IMR-90 (cell line): ENCODE measurements at regions not wholly inside any gene's neighbourhood (a gene's known extent, or its start where the extent isn't known, plus 50 kb on each side); places are given as distances from the start of the nearest gene placed in this dataset.

Source experiments
- ATAC-seq: fragments of 200-7000 bp; cut with Tn5 transposase; 2 replicates; pipeline ENCODE4 v1.9.1; 2020; ENCODE audit warnings: low read depth, mild to moderate bottlenecking, moderate library complexity
- BruUV-seq: library from RNA; stranded (reverse); fragments of 400-500 nt; replicated peaks from 2 replicates; lab custom pipeline; 2021; lab: Mats Ljungman, UMichigan
- CTCF ChIA-PET: fragments of 300-600 bp; formaldehyde crosslinking; extraction: SDS; loops from one replicate; lab custom pipeline; 2021; ENCODE audit warnings: antibody characterized with exemption; lab: Yijun Ruan, JAX
- POLR2A ChIA-PET: fragments of 300-600 bp; sonication (Branson Sonifier 250); formaldehyde crosslinking; loops from one replicate; lab custom pipeline; 2022; ENCODE audit warnings: antibody characterized with exemption; ENCODE audit not compliant: unreplicated experiment; lab: Charles Lee
- DNase-seq: peaks from one replicate; pipeline ENCODE4 v3.0.0; 2013
- H2AFZ ChIP-seq: replicated peaks from 2 replicates; pipeline ENCODE3; 2013; ENCODE audit warnings: low read length, mild to moderate bottlenecking; ENCODE audit not compliant: poor library complexity
- H2AK5ac ChIP-seq: 2 replicates; pipeline ENCODE4 v1.6.1; 2013; ENCODE audit warnings: low read depth, low read length, inconsistent platforms
- H2AK9ac ChIP-seq: replicated peaks from 2 replicates; pipeline ENCODE3; 2013; ENCODE audit warnings: mild to moderate bottlenecking, low read depth, low read length, moderate library complexity; ENCODE audit not compliant: poor library complexity
- H2BK120ac ChIP-seq: 2 replicates; pipeline ENCODE4 v1.6.1; 2013; ENCODE audit warnings: low read depth, low read length, inconsistent platforms
- H2BK15ac ChIP-seq: 3 replicates; pipeline ENCODE4 v1.6.1; 2013; ENCODE audit warnings: low read depth, low read length, inconsistent platforms
- H2BK20ac ChIP-seq: 2 replicates; pipeline ENCODE4 v1.6.1; 2013; ENCODE audit warnings: low read depth, mild to moderate bottlenecking, inconsistent platforms, low read length, moderate library complexity
- H2BK5ac ChIP-seq: 2 replicates; pipeline ENCODE4 v1.6.1; 2013; ENCODE audit warnings: mild to moderate bottlenecking, low read depth, low read length, inconsistent platforms; ENCODE audit not compliant: poor library complexity, severe bottlenecking
- H3K14ac ChIP-seq: replicated peaks from 2 replicates; pipeline ENCODE4 v1.6.1; 2013; ENCODE audit warnings: low read depth, low read length, inconsistent platforms
- H3K18ac ChIP-seq: 2 replicates; pipeline ENCODE4 v1.6.1; 2013; ENCODE audit warnings: low read depth, low read length, control low read depth
- H3K23ac ChIP-seq: 2 replicates; pipeline ENCODE4 v1.6.1; 2013; ENCODE audit warnings: low read depth, low read length, inconsistent platforms
- H3K27ac ChIP-seq: 2 replicates; pipeline ENCODE4 v1.5.1; 2013; ENCODE audit warnings: mild to moderate bottlenecking, control low read depth, low read length; ENCODE audit not compliant: insufficient read depth
- H3K27me3 ChIP-seq: 2 replicates; pipeline ENCODE4 v1.6.1; 2013; ENCODE audit warnings: low read length; ENCODE audit not compliant: control insufficient read depth, insufficient read depth
- H3K36me3 ChIP-seq: 2 replicates; pipeline ENCODE4 v1.6.1; 2013; ENCODE audit warnings: low read length, mixed read lengths; ENCODE audit not compliant: control insufficient read depth, insufficient read depth
- H3K4ac ChIP-seq: 2 replicates; pipeline ENCODE4 v1.6.1; 2013; ENCODE audit warnings: low read depth, low read length, inconsistent platforms
- H3K4me1 ChIP-seq: 2 replicates; pipeline ENCODE4 v1.6.1; 2013; ENCODE audit warnings: low read length, mixed read lengths; ENCODE audit not compliant: control insufficient read depth, insufficient read depth
- H3K4me2 ChIP-seq: 2 replicates; pipeline ENCODE4 v1.6.1; 2013; ENCODE audit warnings: low read depth, mild to moderate bottlenecking, control low read depth, low read length, moderate library complexity
- H3K4me3 ChIP-seq: 2 replicates; pipeline ENCODE4 v1.5.1; 2013; ENCODE audit warnings: low read depth, mild to moderate bottlenecking, control low read depth, low read length, moderate library complexity; ENCODE audit not compliant: insufficient read depth
- H3K56ac ChIP-seq: 2 replicates; pipeline ENCODE4 v1.6.1; 2013; ENCODE audit warnings: low read length, inconsistent platforms; ENCODE audit not compliant: insufficient read depth; ENCODE audit errors: extremely low read depth
- H3K79me1 ChIP-seq, 2 experiments: 2 replicates each; pipeline ENCODE4 v1.6.1; 2013; ENCODE audit warnings: low read length in 2 of 2, inconsistent platforms in 1 of 2, low read depth in 1 of 2
- H3K9ac ChIP-seq: 2 replicates; pipeline ENCODE4 v1.6.1; 2013; ENCODE audit warnings: low read depth, low read length, control low read depth
- H3K9me1 ChIP-seq: 2 replicates; pipeline ENCODE4 v1.6.1; 2013; ENCODE audit warnings: low read length, inconsistent platforms; ENCODE audit not compliant: insufficient read depth
- H3K9me3 ChIP-seq: 2 replicates; pipeline ENCODE4 v1.6.1; 2013; ENCODE audit warnings: low read length; ENCODE audit not compliant: control insufficient read depth, insufficient read depth
- H4K20me1 ChIP-seq: 2 replicates; pipeline ENCODE4 v1.6.1; 2013; ENCODE audit warnings: low read length, inconsistent platforms; ENCODE audit not compliant: insufficient read depth
- H4K5ac ChIP-seq: 2 replicates; pipeline ENCODE4 v1.6.1; 2013; ENCODE audit warnings: mild to moderate bottlenecking, low read depth, low read length, control low read depth
- H4K8ac ChIP-seq, 2 experiments: 2 replicates each; pipeline ENCODE4 v1.6.1; 2013; ENCODE audit warnings: low read depth in 2 of 2, low read length in 2 of 2, control low read depth in 1 of 2, inconsistent platforms in 1 of 2
- H4K91ac ChIP-seq: 2 replicates; pipeline ENCODE4 v1.6.1; 2013; ENCODE audit warnings: low read depth, low read length, inconsistent platforms; ENCODE audit not compliant: insufficient read depth
- BHLHE40 ChIP-seq: fragments of 150-350 bp; IDR thresholded peaks from 2 replicates; pipeline ENCODE4 v1.6.1; 2016; ENCODE audit warnings: mild to moderate bottlenecking, low read depth, low read length
- CTCF ChIP-seq: conservative IDR thresholded peaks from 2 replicates; pipeline ENCODE4 v1.5.1; 2012; ENCODE audit warnings: mild to moderate bottlenecking, low read depth, low read length, improper control_type of control experiment
- FOS ChIP-seq: fragments of 150-350 bp; IDR thresholded peaks from 2 replicates; pipeline ENCODE4 v1.6.1; 2016; ENCODE audit warnings: low read depth, low read length
- MAFK ChIP-seq: IDR thresholded peaks from 2 replicates; pipeline ENCODE4 v1.6.1; 2012; ENCODE audit warnings: low read depth, low read length, improper control_type of control experiment
- NFE2L2 ChIP-seq: fragments of 150-350 bp; IDR thresholded peaks from 2 replicates; pipeline ENCODE4 v1.6.1; 2016; ENCODE audit warnings: low read depth, mild to moderate bottlenecking, low read length
- SMC3 ChIP-seq: fragments of 150-350 bp; IDR thresholded peaks from 2 replicates; pipeline ENCODE4 v1.6.1; 2016; ENCODE audit warnings: low read depth, mild to moderate bottlenecking, antibody characterized with exemption, low read length, moderate library complexity
- WGBS, 2 experiments: methylation state at CpG; one replicate each; pipeline versions ENCODE4 v1.1.5 to v1.1.7; 2013; ENCODE audit warnings: missing lambda C conversion rate in 2 of 2; ENCODE audit not compliant: insufficient read length in 1 of 2; ENCODE audit errors: extremely low coverage in 2 of 2; 5-methylcytosine and 5-hydroxymethylcytosine counted together
- dilution Hi-C: fragments of 300-500 bp; cut with HindIII; formaldehyde crosslinking; loops from one replicate; pipeline ENCODE4 v1.14.3; 2018; ENCODE audit warnings: low sequenced_read_pairs; ENCODE audit not compliant: unreplicated experiment
- in situ Hi-C: fragments of 300-500 bp; cut with MboI; formaldehyde crosslinking; loops from 3 replicates; pipeline ENCODE4 v1.14.3; 2019; ENCODE audit warnings: low sequenced_read_pairs, inconsistent platforms, mixed read lengths
- intact Hi-C: fragments of 100-400 bp; cut with micrococcal nuclease; formaldehyde crosslinking; loops from 2 replicates; pipeline ENCODE4 v1.10.0; 2022

- Histone ChIP-seq H4K20me1 (no peaks in the 10 kb centered on the region), H2AK9ac (no peak overlapping the region), H3K9ac (no peak overlapping the region), H3K23ac (no peak overlapping the region), H4K91ac (no peak overlapping the region), H3K9me1 (no peaks in the 10 kb centered on the region), H2BK120ac (no peak overlapping the region), H3K9me3 (no peaks in the 10 kb centered on the region), H2BK5ac (no peak overlapping the region), H2AFZ (no peak overlapping the region), H3K56ac (no peak overlapping the region), H3K18ac (no peak overlapping the region), H2BK20ac (no peak overlapping the region), H3K4ac (no peak overlapping the region), H3K4me3 (no peak overlapping the region), H3K27me3 (no peaks in the 10 kb centered on the region), H4K8ac (no peak overlapping the region), H3K4me1 (no peaks in the 10 kb centered on the region), H2AK5ac (no peak overlapping the region), H4K5ac (no peak overlapping the region), H3K4me2 (no peak overlapping the region), H3K14ac (no peak overlapping the region), H3K27ac (no peak overlapping the region), H2BK15ac (no peak overlapping the region), H3K36me3 (no peaks in the 10 kb centered on the region), H3K79me1 (no peaks in the 10 kb centered on the region)
- dilution Hi-C loops: no loop called here
- TF ChIP-seq CTCF (no peak), FOS (no peak), BHLHE40 (no peak), SMC3 (no peak), NFE2L2 (no peak), MAFK (no peak)
- DNase-seq: no peak
- ATAC-seq: no peak
- 57% methylated on average over 1 of the region's 1 CpG; no CpG with 5 or more reads in 1 of the 2 experiments for WGBS, 2 experiments
- in situ Hi-C loops: no loop called here
- CTCF ChIA-PET: no interaction called here
- intact Hi-C loops: no loop called here
- POLR2A ChIA-PET: no interaction called here
- no TSS peak for BruUV-seq
Measured at GRCh38 chr10:52906046-52906445, 133.5 kb upstream of the MBL2 start.
